PC-9 (cell line): ENCODE measurements at regions not wholly inside any gene's neighbourhood (a gene's known extent, or its start where the extent isn't known, plus 50 kb on each side); places are given as distances from the start of the nearest gene placed in this dataset.

Source experiments
- CTCF ChIP-seq: fragments of 200-600 bp; sonication (generic); conservative IDR thresholded peaks from 2 replicates; pipeline ENCODE4 v1.6.1; 2017; ENCODE audit warnings: mixed run types, antibody characterized with exemption, mild to moderate bottlenecking, moderate library complexity
- EZH2 ChIP-seq: fragments of 200-600 bp; sonication (generic); IDR thresholded peaks from 2 replicates; pipeline ENCODE4 v1.8.0; 2017; ENCODE audit warnings: antibody characterized with exemption, low read depth

GRCh38 chr13:75123428-75123827 lies 358.5 kb downstream of the TBC1D4 start:
- no peak for TF ChIP-seq CTCF
- no peak for TF ChIP-seq EZH2
